Stimulated activated CD4-positive, alpha-beta T cell treated with anti-CD3 and anti-CD28 coated beads, Interleukin-4, amount 100 ng/mL, for 4 hours (primary cell): ENCODE measurements at regions not wholly inside any gene's neighbourhood (a gene's known extent, or its start where the extent isn't known, plus 50 kb on each side); places are given as distances from the start of the nearest gene placed in this dataset.

ENCODE experiments used
- DNase-seq, 2 experiments: peaks; one replicate each; pipeline ENCODE4 v3.0.0-alpha.2; 2020

- DNase-seq, result no peak
Measured at GRCh38 chr6:168384045-168385036, 56.6 kb upstream of the SMOC2 start.

- DNase-seq, result no peak
Measured at GRCh38 chr6:168385037-168385759, 55.8 kb upstream of the SMOC2 start.

GRCh38 chr6:168385858-168386735 lies 54.9 kb upstream of the SMOC2 start:
- DNase-seq, result no peak

GRCh38 chr6:168386973-168387372 lies 54.0 kb upstream of the SMOC2 start:
- DNase-seq, result no peak

GRCh38 chr6:168387426-168387825 lies 53.6 kb upstream of the SMOC2 start:
- no peak for DNase-seq

- DNase-seq, result no peak
Measured at GRCh38 chr6:168387911-168388310, 53.1 kb upstream of the SMOC2 start.

- no peak for DNase-seq
Measured at GRCh38 chr6:168388641-168389633, 52.0 kb upstream of the SMOC2 start.

GRCh38 chr6:168390749-168391420 lies 50.1 kb upstream of the SMOC2 start:
- DNase-seq, result no peak
